ENCODE measurements at regions not wholly inside any gene's neighbourhood (a gene's known extent, or its start where the extent isn't known, plus 50 kb on each side); places are given as distances from the start of the nearest gene placed in this dataset.

GRCh38 chr13:21932996-21933395, 262.1 kb downstream of the FGF9 start:
- TF ChIP-seq CTCF (conservative IDR thresholded peaks at IDR 0.05; ENCODE audit: low read length): no peak
- TF ChIP-seq EZH2phosphoT487 (IDR thresholded peaks at IDR 0.05; ENCODE audit: borderline replicate concordance): no peak
